ENCODE measurements at regions not wholly inside any gene's neighbourhood (a gene's known extent, or its start where the extent isn't known, plus 50 kb on each side); places are given as distances from the start of the nearest gene placed in this dataset.

DNA sequence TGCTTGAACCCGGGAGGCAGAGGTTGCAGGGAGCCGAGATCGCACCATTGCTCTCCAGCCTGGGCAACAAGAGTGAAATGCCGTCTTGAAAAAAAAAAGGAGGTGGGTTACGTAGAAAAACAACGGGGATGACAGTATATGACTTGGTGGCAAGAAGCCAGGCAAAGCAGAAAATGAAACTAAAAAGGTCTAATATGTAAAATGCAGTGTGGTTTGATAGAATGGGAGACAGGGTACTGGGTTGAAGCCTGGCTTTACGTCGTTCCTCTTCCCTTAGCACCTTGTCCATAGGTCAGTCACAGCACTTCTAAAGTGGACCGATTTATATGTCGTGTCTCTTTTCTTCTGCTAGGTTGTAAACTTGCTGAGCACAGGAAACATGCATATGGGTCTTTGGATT lies 274.9 kb upstream of the ZC3H12C start:
- TF ChIP-seq, protein P1, sequence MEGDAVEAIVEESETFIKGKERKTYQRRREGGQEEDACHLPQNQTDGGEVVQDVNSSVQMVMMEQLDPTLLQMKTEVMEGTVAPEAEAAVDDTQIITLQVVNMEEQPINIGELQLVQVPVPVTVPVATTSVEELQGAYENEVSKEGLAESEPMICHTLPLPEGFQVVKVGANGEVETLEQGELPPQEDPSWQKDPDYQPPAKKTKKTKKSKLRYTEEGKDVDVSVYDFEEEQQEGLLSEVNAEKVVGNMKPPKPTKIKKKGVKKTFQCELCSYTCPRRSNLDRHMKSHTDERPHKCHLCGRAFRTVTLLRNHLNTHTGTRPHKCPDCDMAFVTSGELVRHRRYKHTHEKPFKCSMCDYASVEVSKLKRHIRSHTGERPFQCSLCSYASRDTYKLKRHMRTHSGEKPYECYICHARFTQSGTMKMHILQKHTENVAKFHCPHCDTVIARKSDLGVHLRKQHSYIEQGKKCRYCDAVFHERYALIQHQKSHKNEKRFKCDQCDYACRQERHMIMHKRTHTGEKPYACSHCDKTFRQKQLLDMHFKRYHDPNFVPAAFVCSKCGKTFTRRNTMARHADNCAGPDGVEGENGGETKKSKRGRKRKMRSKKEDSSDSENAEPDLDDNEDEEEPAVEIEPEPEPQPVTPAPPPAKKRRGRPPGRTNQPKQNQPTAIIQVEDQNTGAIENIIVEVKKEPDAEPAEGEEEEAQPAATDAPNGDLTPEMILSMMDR (conservative IDR thresholded peaks at IDR 0.05), result no peak
- TF ChIP-seq ZFX (IDR thresholded peaks at IDR 0.05), result no peak

All from C4-2B (cell line).